ENCODE measurements at regions not wholly inside any gene's neighbourhood (a gene's known extent, or its start where the extent isn't known, plus 50 kb on each side); places are given as distances from the start of the nearest gene placed in this dataset.

- POLR2A ChIA-PET: no interaction called here
- no peaks in the 10 kb centered on the region for H3K4me1 ChIP-seq (ENCODE audit: control insufficient read depth, insufficient read depth, low read length)
- TF ChIP-seq ZNF473 (tag by site-specific recombination; IDR thresholded peaks at IDR 0.05): no peak
- no peak for TF ChIP-seq ZNF514 (tag by site-specific recombination; IDR thresholded peaks at IDR 0.05)
- no peak for TF ChIP-seq KLF8 (tag by site-specific recombination; IDR thresholded peaks at IDR 0.05)
- no peak for TF ChIP-seq PBX3 (CRISPR knock-in tag; IDR thresholded peaks at IDR 0.05)
- TF ChIP-seq ZNF155 (tag by site-specific recombination; IDR thresholded peaks at IDR 0.05): no peak
- TF ChIP-seq ZNF341 (tag by site-specific recombination; IDR thresholded peaks at IDR 0.05; ENCODE audit: low read depth): no peak
- TF ChIP-seq HOXD13 (CRISPR knock-in tag; IDR thresholded peaks at IDR 0.05; ENCODE audit: borderline replicate concordance): no peak
- no peak for TF ChIP-seq ZNF148 (tag by site-specific recombination; IDR thresholded peaks at IDR 0.05; ENCODE audit: borderline replicate concordance)
- no peak for TF ChIP-seq ZNF776 (tag by site-specific recombination; IDR thresholded peaks at IDR 0.05; ENCODE audit: borderline replicate concordance)
- TF ChIP-seq ZXDB (tag by site-specific recombination; IDR thresholded peaks at IDR 0.05): no peak
- H3K36me3 ChIP-seq (ENCODE audit: control insufficient read depth in 2 of 2, insufficient read depth in 1 of 2, low read length in 2 of 2): no peaks in the 10 kb centered on the region
- no peak overlapping the region for H3K27ac ChIP-seq (ENCODE audit: extremely low read depth, low read depth, low read length)
- no peaks in the 10 kb centered on the region for H3K9me3 ChIP-seq (ENCODE audit: control insufficient read depth, insufficient read depth, low read depth, low read length)
- H3K4me3 ChIP-seq (ENCODE audit: low read depth, low read length): no peak overlapping the region
- CTCF ChIA-PET: interaction anchor here (0.7 to 2.6 kb wide), 3 partner anchors 11 to 439 kb away, joined by 5 to 10 read pairs (median 6); no protein-coding TSS in a partner anchor
These were observed 173.6 kb upstream of the IGSF21 start for GRCh38 chr1:17933971-17934370.

GRCh38 chr1:17935230-17935629, 172.4 kb upstream of the IGSF21 start:
- no peaks in the 10 kb centered on the region for H3K9me3 ChIP-seq (ENCODE audit: control insufficient read depth, insufficient read depth, low read depth, low read length)
- POLR2A ChIA-PET: no interaction called here
- no peak overlapping the region for H3K27ac ChIP-seq (ENCODE audit: extremely low read depth, low read depth, low read length)
- no peak overlapping the region for H3K4me3 ChIP-seq (ENCODE audit: low read depth, low read length)
- CTCF ChIA-PET: no interaction called here
- H3K4me1 ChIP-seq (ENCODE audit: control insufficient read depth, insufficient read depth, low read length): no peaks in the 10 kb centered on the region
- H3K36me3 ChIP-seq (ENCODE audit: control insufficient read depth in 2 of 2, insufficient read depth in 1 of 2, low read length in 2 of 2): no peaks in the 10 kb centered on the region
- TF ChIP-seq ZNF398 (tag by site-specific recombination; IDR thresholded peaks at IDR 0.05) (no peak), ZNF791 (tag by site-specific recombination; IDR thresholded peaks at IDR 0.05) (no peak), GFI1B (tag by site-specific recombination; IDR thresholded peaks at IDR 0.05) (no peak), ZNF623 (tag by site-specific recombination; IDR thresholded peaks at IDR 0.05) (no peak), ZNF335 (tag by site-specific recombination; conservative IDR thresholded peaks at IDR 0.05) (no peak), ZSCAN30 (tag by site-specific recombination; IDR thresholded peaks at IDR 0.05) (no peak)

DNA sequence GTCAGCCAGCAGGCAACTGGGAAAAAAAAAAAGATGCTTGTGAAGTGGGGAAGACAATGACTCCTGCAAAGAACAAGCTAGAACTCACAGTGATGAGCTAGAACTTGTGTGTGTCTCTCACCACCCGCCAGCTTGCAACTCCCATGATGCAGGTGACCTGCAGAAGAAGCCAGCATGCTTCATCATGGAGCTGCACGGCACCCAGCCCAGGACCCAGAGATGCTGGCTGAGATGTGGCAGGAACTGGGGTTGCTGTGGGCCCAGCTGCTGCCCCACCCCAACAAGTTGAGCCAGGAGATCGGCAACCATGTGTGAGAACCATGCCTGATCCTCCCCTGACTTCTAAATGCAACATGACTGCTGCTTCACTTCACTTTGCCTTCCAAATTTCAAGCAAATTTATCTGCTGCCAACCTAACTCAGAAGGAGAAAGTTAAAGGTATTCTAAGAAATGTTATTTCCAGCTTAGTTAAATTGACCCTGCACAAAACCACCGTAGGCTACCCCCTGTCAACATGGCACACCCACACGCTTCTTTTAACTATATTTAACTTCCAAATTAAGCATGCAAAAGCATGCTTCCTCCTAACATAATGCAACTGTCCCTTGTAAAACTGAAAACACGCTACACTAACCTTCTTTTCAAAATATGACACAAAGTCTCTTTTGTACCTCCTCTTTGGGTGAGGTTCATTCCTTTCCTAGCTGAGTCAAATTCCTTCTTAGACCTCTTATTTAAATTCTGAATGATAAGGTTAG, 166.0 kb upstream of the IGSF21 start:
- CTCF ChIA-PET: no interaction called here
- H3K4me1 ChIP-seq (ENCODE audit: control insufficient read depth, insufficient read depth, low read length): no peaks in the 10 kb centered on the region
- POLR2A ChIA-PET: no interaction called here
- TF ChIP-seq ZNF138 (tag by site-specific recombination; IDR thresholded peaks at IDR 0.05; ENCODE audit: borderline replicate concordance): no peak
- TF ChIP-seq ZNF777 (tag by site-specific recombination; IDR thresholded peaks at IDR 0.05; ENCODE audit: borderline replicate concordance): no peak
- TF ChIP-seq ZNF560 (tag by site-specific recombination; IDR thresholded peaks at IDR 0.05; ENCODE audit: borderline replicate concordance): no peak
- TF ChIP-seq, protein P1, sequence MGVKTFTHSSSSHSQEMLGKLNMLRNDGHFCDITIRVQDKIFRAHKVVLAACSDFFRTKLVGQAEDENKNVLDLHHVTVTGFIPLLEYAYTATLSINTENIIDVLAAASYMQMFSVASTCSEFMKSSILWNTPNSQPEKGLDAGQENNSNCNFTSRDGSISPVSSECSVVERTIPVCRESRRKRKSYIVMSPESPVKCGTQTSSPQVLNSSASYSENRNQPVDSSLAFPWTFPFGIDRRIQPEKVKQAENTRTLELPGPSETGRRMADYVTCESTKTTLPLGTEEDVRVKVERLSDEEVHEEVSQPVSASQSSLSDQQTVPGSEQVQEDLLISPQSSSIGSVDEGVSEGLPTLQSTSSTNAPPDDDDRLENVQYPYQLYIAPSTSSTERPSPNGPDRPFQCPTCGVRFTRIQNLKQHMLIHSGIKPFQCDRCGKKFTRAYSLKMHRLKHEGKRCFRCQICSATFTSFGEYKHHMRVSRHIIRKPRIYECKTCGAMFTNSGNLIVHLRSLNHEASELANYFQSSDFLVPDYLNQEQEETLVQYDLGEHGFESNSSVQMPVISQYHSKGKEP (tag by site-specific recombination; IDR thresholded peaks at IDR 0.05): no peak
- no peak for TF ChIP-seq ZNF24 (tag by site-specific recombination; IDR thresholded peaks at IDR 0.05)
- no peak for TF ChIP-seq ZNF223 (tag by site-specific recombination; IDR thresholded peaks at IDR 0.05)
- TF ChIP-seq GFI1B (tag by site-specific recombination; IDR thresholded peaks at IDR 0.05): no peak
- TF ChIP-seq ZNF366 (tag by site-specific recombination; conservative IDR thresholded peaks at IDR 0.05): no peak
- no peak for TF ChIP-seq ZNF26 (tag by site-specific recombination; IDR thresholded peaks at IDR 0.05)

More for the DNA sequence above, 166.0 kb upstream of the IGSF21 start:
- Histone ChIP-seq H3K36me3 (ENCODE audit: control insufficient read depth in 2 of 2, insufficient read depth in 1 of 2, low read length in 2 of 2) (no peaks in the 10 kb centered on the region), H3K9me3 (ENCODE audit: control insufficient read depth, insufficient read depth, low read depth, low read length) (no peaks in the 10 kb centered on the region), H3K27ac (ENCODE audit: extremely low read depth, low read depth, low read length) (no peak overlapping the region), H3K4me3 (ENCODE audit: low read depth, low read length) (no peak overlapping the region)
